ENCODE measurements at regions not wholly inside any gene's neighbourhood (a gene's known extent, or its start where the extent isn't known, plus 50 kb on each side); places are given as distances from the start of the nearest gene placed in this dataset.

DNA sequence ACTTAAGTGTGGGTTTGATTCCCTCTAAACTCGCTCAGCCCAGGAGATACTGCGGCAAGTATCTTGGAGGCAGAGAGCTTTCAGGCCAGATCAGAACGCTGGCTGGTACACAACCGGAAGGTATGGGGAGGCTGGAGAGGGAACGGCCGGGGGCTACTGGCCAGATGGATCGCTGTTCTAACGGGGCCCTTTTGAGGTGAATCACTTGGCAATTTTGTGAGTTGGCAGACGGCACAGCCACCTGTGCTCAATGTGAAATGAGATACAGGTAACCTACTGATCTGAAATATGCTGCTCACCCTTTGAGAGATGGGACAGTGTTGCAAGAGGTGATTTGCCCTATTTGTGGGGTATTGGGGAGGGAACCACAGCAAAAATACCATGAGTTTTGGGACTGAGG, 622.9 kb upstream of the RBFOX1 start:
- Histone ChIP-seq H3K36me3 (ENCODE audit: control insufficient read depth in 4 of 4, insufficient read depth in 4 of 4, low read length in 4 of 4) (no peaks in the 10 kb centered on the region), H3K9me3 (ENCODE audit: control insufficient read depth in 4 of 4, insufficient read depth in 3 of 4, low read length in 3 of 4) (no peaks in the 10 kb centered on the region), H3K4me3 (no peak overlapping the region), H3K9ac (ENCODE audit: insufficient read depth in 1 of 2, low read length in 2 of 2) (no peak overlapping the region), H3K4me1 (ENCODE audit: control insufficient read depth in 5 of 5, insufficient read depth in 5 of 5, low read length in 5 of 5) (no peaks in the 10 kb centered on the region), H3K27ac (ENCODE audit: low read depth in 1 of 2, low read length in 1 of 2) (no peak overlapping the region), H3K27me3 (ENCODE audit: control insufficient read depth in 3 of 3, insufficient read depth in 3 of 3, low read length in 2 of 3) (no peaks in the 10 kb centered on the region)
- WGBS, 2 donors, result 87 to 91% methylated on average over 9 of the region's 9 CpGs
- DNase-seq (no peak), ATAC-seq (ENCODE audit: insufficient read depth, low FRiP score) (no peak)
- TF ChIP-seq, protein P1, sequence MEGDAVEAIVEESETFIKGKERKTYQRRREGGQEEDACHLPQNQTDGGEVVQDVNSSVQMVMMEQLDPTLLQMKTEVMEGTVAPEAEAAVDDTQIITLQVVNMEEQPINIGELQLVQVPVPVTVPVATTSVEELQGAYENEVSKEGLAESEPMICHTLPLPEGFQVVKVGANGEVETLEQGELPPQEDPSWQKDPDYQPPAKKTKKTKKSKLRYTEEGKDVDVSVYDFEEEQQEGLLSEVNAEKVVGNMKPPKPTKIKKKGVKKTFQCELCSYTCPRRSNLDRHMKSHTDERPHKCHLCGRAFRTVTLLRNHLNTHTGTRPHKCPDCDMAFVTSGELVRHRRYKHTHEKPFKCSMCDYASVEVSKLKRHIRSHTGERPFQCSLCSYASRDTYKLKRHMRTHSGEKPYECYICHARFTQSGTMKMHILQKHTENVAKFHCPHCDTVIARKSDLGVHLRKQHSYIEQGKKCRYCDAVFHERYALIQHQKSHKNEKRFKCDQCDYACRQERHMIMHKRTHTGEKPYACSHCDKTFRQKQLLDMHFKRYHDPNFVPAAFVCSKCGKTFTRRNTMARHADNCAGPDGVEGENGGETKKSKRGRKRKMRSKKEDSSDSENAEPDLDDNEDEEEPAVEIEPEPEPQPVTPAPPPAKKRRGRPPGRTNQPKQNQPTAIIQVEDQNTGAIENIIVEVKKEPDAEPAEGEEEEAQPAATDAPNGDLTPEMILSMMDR (IDR thresholded peaks at IDR 0.05; ENCODE audit: control extremely low read depth, extremely low read depth), result no peak

DNA sequence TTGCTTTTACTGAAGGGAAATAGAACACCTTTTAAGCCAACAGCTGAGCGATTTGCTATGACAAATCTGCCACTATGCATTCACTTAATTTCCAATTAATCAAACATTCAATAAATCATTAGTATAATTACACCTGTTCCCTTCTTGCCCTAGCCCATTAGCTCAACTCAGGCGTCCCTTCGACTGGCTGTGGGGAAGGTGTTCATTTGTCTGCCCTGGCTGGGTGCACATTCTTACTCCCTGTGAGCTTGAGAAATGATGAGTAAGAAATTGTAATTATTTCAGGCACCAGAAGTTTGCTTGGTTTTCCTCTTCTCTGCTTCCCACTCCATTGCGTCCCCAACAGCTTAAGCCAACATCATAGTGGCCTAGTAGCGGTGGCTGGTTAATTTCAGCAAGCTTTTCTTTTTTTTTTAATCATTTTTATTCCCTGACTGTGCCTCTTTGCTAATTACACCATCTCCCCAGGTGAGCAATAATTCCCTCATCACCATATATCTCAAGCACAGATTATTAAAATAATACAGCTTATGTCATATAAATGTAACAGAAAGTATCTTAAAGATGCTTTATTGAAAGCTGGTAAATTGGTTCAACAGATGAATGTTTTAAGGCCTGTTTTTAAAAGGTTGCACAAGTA, 623.9 kb upstream of the RBFOX1 start:
- Histone ChIP-seq H3K4me3 (no peak overlapping the region), H3K4me1 (ENCODE audit: control insufficient read depth in 5 of 5, insufficient read depth in 5 of 5, low read length in 5 of 5) (no peaks in the 10 kb centered on the region), H3K27ac (ENCODE audit: low read depth in 1 of 2, low read length in 1 of 2) (no peak overlapping the region), H3K9ac (ENCODE audit: insufficient read depth in 1 of 2, low read length in 2 of 2) (no peak overlapping the region), H3K27me3 (ENCODE audit: control insufficient read depth in 3 of 3, insufficient read depth in 3 of 3, low read length in 2 of 3) (no peaks in the 10 kb centered on the region), H3K9me3 (ENCODE audit: control insufficient read depth in 4 of 4, insufficient read depth in 3 of 4, low read length in 3 of 4) (peaks cover 0 to 4% (median 0%) of the 10 kb centered on the region in 4 donors), H3K36me3 (ENCODE audit: control insufficient read depth in 4 of 4, insufficient read depth in 4 of 4, low read length in 4 of 4) (no peaks in the 10 kb centered on the region)
- WGBS, 2 donors, result 81 to 93% methylated on average over 5 of the region's 5 CpGs
- TF ChIP-seq, protein P1 (IDR thresholded peaks at IDR 0.05; ENCODE audit: control extremely low read depth, extremely low read depth), result no peak
- ATAC-seq (ENCODE audit: insufficient read depth, low FRiP score) (no peak), DNase-seq (no peak)

DNA sequence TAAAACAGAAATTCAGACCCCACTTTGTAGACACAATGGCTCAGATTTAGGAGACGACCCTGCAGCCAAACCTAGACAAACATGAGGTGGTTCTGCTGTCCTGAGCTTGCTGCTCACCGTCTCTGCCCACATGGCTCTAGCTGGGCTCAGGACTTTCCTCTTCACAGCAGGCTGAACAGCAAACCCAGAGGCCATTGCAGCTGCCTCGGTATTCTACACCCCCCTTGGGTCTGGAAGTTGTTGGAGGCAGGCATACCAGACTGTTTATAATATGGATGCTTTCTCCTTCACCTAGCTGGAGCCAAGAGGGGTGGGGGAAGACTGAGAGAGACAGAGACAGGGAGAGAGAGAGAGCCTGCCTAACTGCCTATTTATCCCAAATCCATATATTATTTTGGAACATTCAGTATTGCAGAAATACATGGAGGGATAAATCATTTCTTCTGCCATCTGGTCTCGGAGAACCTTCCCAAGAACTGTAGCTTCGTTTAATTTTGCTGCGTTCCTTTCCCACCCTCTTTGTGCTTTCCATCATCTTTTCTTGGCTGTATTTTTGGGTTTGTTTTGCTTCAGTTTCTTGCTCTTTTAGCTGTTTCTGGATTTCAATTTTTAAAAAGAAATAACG, 628.2 kb upstream of the RBFOX1 start:
- Histone ChIP-seq H3K4me3 (no peak overlapping the region), H3K4me1 (ENCODE audit: control insufficient read depth in 5 of 5, insufficient read depth in 5 of 5, low read length in 5 of 5) (no peaks in the 10 kb centered on the region), H3K36me3 (ENCODE audit: control insufficient read depth in 4 of 4, insufficient read depth in 4 of 4, low read length in 4 of 4) (no peaks in the 10 kb centered on the region), H3K9me3 (ENCODE audit: control insufficient read depth in 4 of 4, insufficient read depth in 3 of 4, low read length in 3 of 4) (peaks cover 0 to 6% (median 0%) of the 10 kb centered on the region in 4 donors), H3K9ac (ENCODE audit: insufficient read depth in 1 of 2, low read length in 2 of 2) (no peak overlapping the region), H3K27ac (ENCODE audit: low read depth in 1 of 2, low read length in 1 of 2) (no peak overlapping the region), H3K27me3 (ENCODE audit: control insufficient read depth in 3 of 3, insufficient read depth in 3 of 3, low read length in 2 of 3) (no peaks in the 10 kb centered on the region)
- no peak for ATAC-seq (ENCODE audit: insufficient read depth, low FRiP score)
- TF ChIP-seq, protein P1 (IDR thresholded peaks at IDR 0.05; ENCODE audit: control extremely low read depth, extremely low read depth), result no peak
- 46 to 68% methylated on average over 7 of the region's 7 CpGs for WGBS, 2 donors
- DNase-seq, result no peak

Data from lung (tissue), 11 donors.